Left lung (tissue), 4 donors: ENCODE measurements at regions not wholly inside any gene's neighbourhood (a gene's known extent, or its start where the extent isn't known, plus 50 kb on each side); places are given as distances from the start of the nearest gene placed in this dataset.

ENCODE experiments used
- ATAC-seq: fragments of 200-7000 bp; cut with Tn5 transposase; one replicate; pipeline ENCODE4 v1.9.1; 2020; ENCODE audit warnings: moderate library complexity
- DNase-seq, 4 donors: peaks; one replicate each; pipeline ENCODE4 v3.0.0-alpha.2; 2013 to 2020
- H3K27ac ChIP-seq, 2 donors: fragments of 200-600 bp; sonication (generic) in 1 of 2; one replicate each; pipeline versions ENCODE4 v1.5.0 to v1.8.0; 2020 to 2021
- H3K27me3 ChIP-seq, 2 donors: fragments of 200-600 bp; sonication (generic) in 1 of 2; one replicate each; pipeline versions ENCODE4 v1.5.0 to v1.8.0; 2020 to 2021
- H3K36me3 ChIP-seq, 2 donors: fragments of 200-600 bp; sonication (generic) in 1 of 2; one replicate each; pipeline versions ENCODE4 v1.5.0 to v1.8.0; 2020 to 2021
- H3K4me1 ChIP-seq, 2 donors: fragments of 200-600 bp; one replicate each; pipeline ENCODE4 v1.8.0; 2021
- H3K4me3 ChIP-seq, 2 donors: fragments of 200-600 bp; sonication (generic) in 1 of 2; one replicate each; pipeline versions ENCODE4 v1.5.0 to v1.8.0; 2020 to 2021; ENCODE audit warnings: mild to moderate bottlenecking in 1 of 2
- H3K9me3 ChIP-seq, 2 donors: fragments of 200-600 bp; sonication (generic) in 1 of 2; one replicate each; pipeline versions ENCODE4 v1.5.0 to v1.8.0; 2020 to 2021
- CTCF ChIP-seq, 2 donors: fragments of 200-600 bp; sonication (generic) in 1 of 2; IDR thresholded peaks; one replicate each; pipeline versions ENCODE4 v1.5.0 to v1.8.0; 2021; ENCODE audit warnings: antibody characterized with exemption in 2 of 2
- intact Hi-C, 2 donors: fragments of 100-400 bp; cut with DNase I; formaldehyde crosslinking; loops; one replicate each; pipeline versions ENCODE4 v1.11.2 to v1.14.2; 2022
- donor health status: DM: no; HTN: yes; CAD: no.
- donor health status: DM: no; HTN: no; CAD: no.

- Histone ChIP-seq H3K27ac (no peak overlapping the region), H3K27me3 (no peaks in the 10 kb centered on the region), H3K4me1 (no peaks in the 10 kb centered on the region), H3K9me3 (no peaks in the 10 kb centered on the region), H3K4me3 (no peak overlapping the region), H3K36me3 (no peaks in the 10 kb centered on the region)
- TF ChIP-seq CTCF (IDR thresholded peaks at IDR 0.05), result no peak
- DNase-seq (no peak), ATAC-seq (no peak)
- intact Hi-C loops, result no loop called here
These were observed 85.3 kb upstream of the MBIP start for GRCh38 chr14:36405589-36406274.

GRCh38 chr14:36402867-36403266 lies 82.4 kb upstream of the MBIP start:
- Histone ChIP-seq H3K36me3 (no peaks in the 10 kb centered on the region), H3K27ac (no peak overlapping the region), H3K4me3 (no peak overlapping the region), H3K9me3 (no peaks in the 10 kb centered on the region), H3K27me3 (no peaks in the 10 kb centered on the region), H3K4me1 (no peaks in the 10 kb centered on the region)
- no peak for ATAC-seq
- intact Hi-C loops, result no loop called here
- no peak for DNase-seq
- no peak for TF ChIP-seq CTCF (IDR thresholded peaks at IDR 0.05)

GRCh38 chr14:36398463-36399291 lies 78.2 kb upstream of the MBIP start:
- TF ChIP-seq CTCF (IDR thresholded peaks at IDR 0.05), result no peak
- no peaks in the 10 kb centered on the region for H3K4me1 ChIP-seq
- peaks cover 0 to 4% of the 10 kb centered on the region in 2 donors for H3K9me3 ChIP-seq
- no peaks in the 10 kb centered on the region for H3K36me3 ChIP-seq
- peak in 1 of 4 donors; percentile 17 for DNase-seq
- H3K27ac ChIP-seq, result no peak overlapping the region
- no peak overlapping the region for H3K4me3 ChIP-seq
- no peaks in the 10 kb centered on the region for H3K27me3 ChIP-seq
- ATAC-seq, result peak; percentile 57
- intact Hi-C loops, result no loop called here

GRCh38 chr14:36397357-36397756 lies 76.9 kb upstream of the MBIP start:
- Histone ChIP-seq H3K4me3 (no peak overlapping the region), H3K9me3 (peaks cover 0 to 4% of the 10 kb centered on the region in 2 donors), H3K27me3 (no peaks in the 10 kb centered on the region), H3K36me3 (no peaks in the 10 kb centered on the region), H3K4me1 (no peaks in the 10 kb centered on the region), H3K27ac (no peak overlapping the region)
- ATAC-seq (no peak), DNase-seq (no peak)
- TF ChIP-seq CTCF (IDR thresholded peaks at IDR 0.05), result no peak
- intact Hi-C loops, result no loop called here

- DNase-seq, result no peak
- Histone ChIP-seq H3K9me3 (peaks cover 0 to 4% of the 10 kb centered on the region in 2 donors), H3K27ac (no peak overlapping the region), H3K4me3 (no peak overlapping the region), H3K36me3 (no peaks in the 10 kb centered on the region), H3K27me3 (no peaks in the 10 kb centered on the region), H3K4me1 (no peaks in the 10 kb centered on the region)
- intact Hi-C loops, result no loop called here
- no peak for ATAC-seq
- TF ChIP-seq CTCF (IDR thresholded peaks at IDR 0.05), result no peak
These were observed 76.4 kb upstream of the MBIP start for GRCh38 chr14:36396798-36397197.
